WTC11 (cell line): ENCODE measurements at regions not wholly inside any gene's neighbourhood (a gene's known extent, or its start where the extent isn't known, plus 50 kb on each side); places are given as distances from the start of the nearest gene placed in this dataset.

Experiments used
- ATAC-seq: fragments of 200-7000 bp; cut with Tn5 transposase; 2 replicates; pipeline ENCODE4 v1.10.0; 2021; ENCODE audit warnings: mild to moderate bottlenecking, moderate library complexity
- CTCF ChIA-PET: fragments of 300-600 bp; sonication (Branson Sonifier 250); formaldehyde crosslinking; loops from one replicate; lab custom pipeline; 2021; ENCODE audit warnings: antibody characterized with exemption; lab: Charles Lee
- POLR2A ChIA-PET: fragments of 350-600 bp; sonication (Branson Sonifier 250); formaldehyde crosslinking; loops from one replicate; lab custom pipeline; 2021; ENCODE audit warnings: antibody characterized with exemption; lab: Charles Lee
- DNase-seq: peaks from one replicate; pipeline ENCODE4 v3.0.0; 2021; ENCODE audit warnings: low spot score
- H3K27ac Mint-ChIP-seq: 2 replicates; pipeline ENCODE4 v1.8.0; 2021; ENCODE audit warnings: mixed read lengths
- H3K27me3 Mint-ChIP-seq: 2 replicates; pipeline ENCODE4 v1.8.0; 2021; ENCODE audit warnings: low read depth, mild to moderate bottlenecking, moderate library complexity, mixed read lengths
- H3K36me3 Mint-ChIP-seq: 2 replicates; pipeline ENCODE4 v1.8.0; 2021; ENCODE audit warnings: mixed read lengths
- H3K4me1 Mint-ChIP-seq: 2 replicates; pipeline ENCODE4 v1.8.0; 2022; ENCODE audit warnings: mixed read lengths
- H3K4me3 Mint-ChIP-seq: 2 replicates; pipeline ENCODE4 v1.8.0; 2021; ENCODE audit warnings: mild to moderate bottlenecking, moderate library complexity, mixed read lengths
- H3K9me3 Mint-ChIP-seq: 2 replicates; pipeline ENCODE4 v1.8.0; 2021; ENCODE audit warnings: mixed read lengths
- ATF1 ChIP-seq: sonication (generic); formaldehyde crosslinking; IDR thresholded peaks from 2 replicates; pipeline ENCODE4 v1.8.1; 2023; ENCODE audit warnings: mild to moderate bottlenecking, moderate library complexity, missing genetic modification reagents
- FOXK1 ChIP-seq: sonication (generic); formaldehyde crosslinking; IDR thresholded peaks from 2 replicates; pipeline ENCODE4 v1.8.0; 2022; ENCODE audit warnings: mild to moderate bottlenecking, moderate library complexity, missing genetic modification reagents
- JAZF1 ChIP-seq: fragments of 250-450 bp; sonication (Bioruptor Pico); IDR thresholded peaks from 2 replicates; pipeline ENCODE4 v1.9.0; 2021; ENCODE audit warnings: moderate library complexity, mild to moderate bottlenecking, inconsistent platforms
- NFE2L1 ChIP-seq: sonication (generic); formaldehyde crosslinking; IDR thresholded peaks from 2 replicates; pipeline ENCODE4 v1.8.1; 2023; ENCODE audit warnings: missing genetic modification reagents
- RORB ChIP-seq: fragments of 250-450 bp; sonication (Bioruptor Pico); IDR thresholded peaks from 2 replicates; pipeline ENCODE4 v1.9.0; 2021; ENCODE audit warnings: mild to moderate bottlenecking
- SMAD4 ChIP-seq: sonication (generic); formaldehyde crosslinking; IDR thresholded peaks from 2 replicates; pipeline ENCODE4 v1.8.0; 2022; ENCODE audit warnings: mild to moderate bottlenecking, missing genetic modification reagents
- ZNF121 ChIP-seq: sonication (generic); formaldehyde crosslinking; IDR thresholded peaks from 2 replicates; pipeline ENCODE4 v1.8.0; 2023; ENCODE audit warnings: missing genetic modification reagents
- ZNF138 ChIP-seq: sonication (generic); formaldehyde crosslinking; conservative IDR thresholded peaks from 2 replicates; pipeline ENCODE4 v1.8.1; 2022; ENCODE audit warnings: mild to moderate bottlenecking, moderate library complexity, missing genetic modification reagents
- ZNF423 ChIP-seq: fragments of 250-450 bp; sonication (Bioruptor Pico); IDR thresholded peaks from 2 replicates; pipeline ENCODE4 v2.1.2; 2022; ENCODE audit warnings: mild to moderate bottlenecking, moderate library complexity
- TF ChIP-seq, protein P1 (sequence below): sonication (generic); formaldehyde crosslinking; IDR thresholded peaks from 2 replicates; pipeline ENCODE4 v1.8.0; 2022; ENCODE audit warnings: mild to moderate bottlenecking, missing genetic modification reagents
- TF ChIP-seq, protein P2 (sequence below): fragments of 250-450 bp; sonication (Bioruptor Pico); IDR thresholded peaks from 2 replicates; pipeline ENCODE4 v1.9.0; 2021; ENCODE audit warnings: moderate library complexity, mild to moderate bottlenecking, inconsistent platforms, borderline replicate concordance
- TF ChIP-seq, protein P3 (sequence below): sonication (generic); formaldehyde crosslinking; IDR thresholded peaks from 2 replicates; pipeline ENCODE4 v1.8.0; 2022; ENCODE audit warnings: mild to moderate bottlenecking, missing genetic modification reagents
- TF ChIP-seq, protein P4 (sequence below): sonication (generic); formaldehyde crosslinking; IDR thresholded peaks from 2 replicates; pipeline ENCODE4 v1.8.1; 2023; ENCODE audit warnings: mild to moderate bottlenecking, missing genetic modification reagents
- TF ChIP-seq, protein P5 (sequence below): fragments of 200-600 bp; IDR thresholded peaks from 2 replicates; pipeline ENCODE4 v1.8.0; 2022; ENCODE audit warnings: antibody characterized with exemption
- TF ChIP-seq, protein P6 (sequence below): sonication (generic); formaldehyde crosslinking; IDR thresholded peaks from 2 replicates; pipeline ENCODE4 v1.8.0; 2022; ENCODE audit warnings: mild to moderate bottlenecking, missing genetic modification reagents
- TF ChIP-seq, protein P7 (sequence below): fragments of 250-450 bp; sonication (Bioruptor Pico); IDR thresholded peaks from 2 replicates; pipeline ENCODE4 v1.8.0; 2021; ENCODE audit warnings: mild to moderate bottlenecking
- TF ChIP-seq, protein P8 (sequence below): sonication (generic); formaldehyde crosslinking; IDR thresholded peaks from 2 replicates; pipeline ENCODE4 v1.8.1; 2022; ENCODE audit warnings: low read depth, mild to moderate bottlenecking, moderate library complexity, missing genetic modification reagents, borderline replicate concordance
- TF ChIP-seq, protein P9 (sequence below): sonication (generic); formaldehyde crosslinking; IDR thresholded peaks from 2 replicates; pipeline ENCODE4 v1.8.1; 2023; ENCODE audit warnings: mild to moderate bottlenecking, missing genetic modification reagents

DNA sequence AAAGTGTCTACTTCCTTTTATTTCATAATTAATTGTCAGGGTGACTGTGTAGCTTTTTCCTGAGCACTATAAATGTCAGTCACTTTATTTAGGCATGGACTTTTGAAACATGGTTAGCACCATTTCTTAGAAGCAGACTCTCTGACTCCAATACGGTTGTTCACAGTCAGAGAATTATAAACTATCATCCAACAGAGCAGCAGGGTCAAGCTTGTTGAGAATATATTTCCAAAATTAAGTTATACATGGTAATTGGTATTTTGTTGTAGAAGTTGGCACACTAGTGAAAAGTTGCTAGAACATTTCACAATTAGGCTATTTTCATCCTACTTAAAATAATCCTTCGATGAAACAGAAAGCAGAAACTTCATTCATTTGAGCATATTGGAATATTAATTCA lies 1155.5 kb upstream of the IGFBP7 start:
- Mint-ChIP-seq H3K4me3 (no peak overlapping the region), H3K9me3 (peaks cover 38% of the 10 kb centered on the region), H3K4me1 (no peaks in the 10 kb centered on the region), H3K36me3 (peaks cover 15% of the 10 kb centered on the region), H3K27me3 (no peaks in the 10 kb centered on the region; the same call in 1 of the 2 replicates), H3K27ac (no peak overlapping the region)
- ChIA-PET CTCF (no interaction called here), POLR2A (no interaction called here)
- TF ChIP-seq ZNF138 (CRISPR knock-in tag): no peak
- TF ChIP-seq, protein P1, sequence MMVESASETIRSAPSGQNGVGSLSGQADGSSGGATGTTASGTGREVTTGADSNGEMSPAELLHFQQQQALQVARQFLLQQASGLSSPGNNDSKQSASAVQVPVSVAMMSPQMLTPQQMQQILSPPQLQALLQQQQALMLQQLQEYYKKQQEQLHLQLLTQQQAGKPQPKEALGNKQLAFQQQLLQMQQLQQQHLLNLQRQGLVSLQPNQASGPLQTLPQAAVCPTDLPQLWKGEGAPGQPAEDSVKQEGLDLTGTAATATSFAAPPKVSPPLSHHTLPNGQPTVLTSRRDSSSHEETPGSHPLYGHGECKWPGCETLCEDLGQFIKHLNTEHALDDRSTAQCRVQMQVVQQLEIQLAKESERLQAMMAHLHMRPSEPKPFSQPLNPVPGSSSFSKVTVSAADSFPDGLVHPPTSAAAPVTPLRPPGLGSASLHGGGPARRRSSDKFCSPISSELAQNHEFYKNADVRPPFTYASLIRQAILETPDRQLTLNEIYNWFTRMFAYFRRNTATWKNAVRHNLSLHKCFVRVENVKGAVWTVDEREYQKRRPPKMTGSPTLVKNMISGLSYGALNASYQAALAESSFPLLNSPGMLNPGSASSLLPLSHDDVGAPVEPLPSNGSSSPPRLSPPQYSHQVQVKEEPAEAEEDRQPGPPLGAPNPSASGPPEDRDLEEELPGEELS (CRISPR knock-in tag): no peak
- no peak for TF ChIP-seq ATF1 (CRISPR knock-in tag)
- TF ChIP-seq ZNF121: no peak
- TF ChIP-seq, protein P2, sequence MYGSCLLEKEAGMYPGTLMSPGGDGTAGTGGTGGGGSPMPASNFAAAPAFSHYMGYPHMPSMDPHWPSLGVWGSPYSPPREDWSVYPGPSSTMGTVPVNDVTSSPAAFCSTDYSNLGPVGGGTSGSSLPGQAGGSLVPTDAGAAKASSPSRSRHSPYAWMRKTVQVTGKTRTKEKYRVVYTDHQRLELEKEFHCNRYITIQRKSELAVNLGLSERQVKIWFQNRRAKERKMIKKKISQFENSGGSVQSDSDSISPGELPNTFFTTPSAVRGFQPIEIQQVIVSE (CRISPR knock-in tag): no peak
- TF ChIP-seq, protein P3, sequence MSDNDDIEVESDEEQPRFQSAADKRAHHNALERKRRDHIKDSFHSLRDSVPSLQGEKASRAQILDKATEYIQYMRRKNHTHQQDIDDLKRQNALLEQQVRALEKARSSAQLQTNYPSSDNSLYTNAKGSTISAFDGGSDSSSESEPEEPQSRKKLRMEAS (CRISPR knock-in tag): no peak
- TF ChIP-seq, protein P4, sequence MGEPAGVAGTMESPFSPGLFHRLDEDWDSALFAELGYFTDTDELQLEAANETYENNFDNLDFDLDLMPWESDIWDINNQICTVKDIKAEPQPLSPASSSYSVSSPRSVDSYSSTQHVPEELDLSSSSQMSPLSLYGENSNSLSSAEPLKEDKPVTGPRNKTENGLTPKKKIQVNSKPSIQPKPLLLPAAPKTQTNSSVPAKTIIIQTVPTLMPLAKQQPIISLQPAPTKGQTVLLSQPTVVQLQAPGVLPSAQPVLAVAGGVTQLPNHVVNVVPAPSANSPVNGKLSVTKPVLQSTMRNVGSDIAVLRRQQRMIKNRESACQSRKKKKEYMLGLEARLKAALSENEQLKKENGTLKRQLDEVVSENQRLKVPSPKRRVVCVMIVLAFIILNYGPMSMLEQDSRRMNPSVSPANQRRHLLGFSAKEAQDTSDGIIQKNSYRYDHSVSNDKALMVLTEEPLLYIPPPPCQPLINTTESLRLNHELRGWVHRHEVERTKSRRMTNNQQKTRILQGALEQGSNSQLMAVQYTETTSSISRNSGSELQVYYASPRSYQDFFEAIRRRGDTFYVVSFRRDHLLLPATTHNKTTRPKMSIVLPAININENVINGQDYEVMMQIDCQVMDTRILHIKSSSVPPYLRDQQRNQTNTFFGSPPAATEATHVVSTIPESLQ (CRISPR knock-in tag): no peak
- TF ChIP-seq ZNF423 (CRISPR knock-in tag): no peak
- TF ChIP-seq JAZF1 (CRISPR knock-in tag): no peak
- TF ChIP-seq, protein P5, sequence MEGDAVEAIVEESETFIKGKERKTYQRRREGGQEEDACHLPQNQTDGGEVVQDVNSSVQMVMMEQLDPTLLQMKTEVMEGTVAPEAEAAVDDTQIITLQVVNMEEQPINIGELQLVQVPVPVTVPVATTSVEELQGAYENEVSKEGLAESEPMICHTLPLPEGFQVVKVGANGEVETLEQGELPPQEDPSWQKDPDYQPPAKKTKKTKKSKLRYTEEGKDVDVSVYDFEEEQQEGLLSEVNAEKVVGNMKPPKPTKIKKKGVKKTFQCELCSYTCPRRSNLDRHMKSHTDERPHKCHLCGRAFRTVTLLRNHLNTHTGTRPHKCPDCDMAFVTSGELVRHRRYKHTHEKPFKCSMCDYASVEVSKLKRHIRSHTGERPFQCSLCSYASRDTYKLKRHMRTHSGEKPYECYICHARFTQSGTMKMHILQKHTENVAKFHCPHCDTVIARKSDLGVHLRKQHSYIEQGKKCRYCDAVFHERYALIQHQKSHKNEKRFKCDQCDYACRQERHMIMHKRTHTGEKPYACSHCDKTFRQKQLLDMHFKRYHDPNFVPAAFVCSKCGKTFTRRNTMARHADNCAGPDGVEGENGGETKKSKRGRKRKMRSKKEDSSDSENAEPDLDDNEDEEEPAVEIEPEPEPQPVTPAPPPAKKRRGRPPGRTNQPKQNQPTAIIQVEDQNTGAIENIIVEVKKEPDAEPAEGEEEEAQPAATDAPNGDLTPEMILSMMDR: no peak
- TF ChIP-seq, protein P6, sequence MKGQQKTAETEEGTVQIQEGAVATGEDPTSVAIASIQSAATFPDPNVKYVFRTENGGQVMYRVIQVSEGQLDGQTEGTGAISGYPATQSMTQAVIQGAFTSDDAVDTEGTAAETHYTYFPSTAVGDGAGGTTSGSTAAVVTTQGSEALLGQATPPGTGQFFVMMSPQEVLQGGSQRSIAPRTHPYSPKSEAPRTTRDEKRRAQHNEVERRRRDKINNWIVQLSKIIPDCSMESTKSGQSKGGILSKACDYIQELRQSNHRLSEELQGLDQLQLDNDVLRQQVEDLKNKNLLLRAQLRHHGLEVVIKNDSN (CRISPR knock-in tag): no peak
- TF ChIP-seq, protein P7, sequence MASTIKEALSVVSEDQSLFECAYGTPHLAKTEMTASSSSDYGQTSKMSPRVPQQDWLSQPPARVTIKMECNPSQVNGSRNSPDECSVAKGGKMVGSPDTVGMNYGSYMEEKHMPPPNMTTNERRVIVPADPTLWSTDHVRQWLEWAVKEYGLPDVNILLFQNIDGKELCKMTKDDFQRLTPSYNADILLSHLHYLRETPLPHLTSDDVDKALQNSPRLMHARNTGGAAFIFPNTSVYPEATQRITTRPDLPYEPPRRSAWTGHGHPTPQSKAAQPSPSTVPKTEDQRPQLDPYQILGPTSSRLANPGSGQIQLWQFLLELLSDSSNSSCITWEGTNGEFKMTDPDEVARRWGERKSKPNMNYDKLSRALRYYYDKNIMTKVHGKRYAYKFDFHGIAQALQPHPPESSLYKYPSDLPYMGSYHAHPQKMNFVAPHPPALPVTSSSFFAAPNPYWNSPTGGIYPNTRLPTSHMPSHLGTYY (CRISPR knock-in tag): no peak
- TF ChIP-seq, protein P8, sequence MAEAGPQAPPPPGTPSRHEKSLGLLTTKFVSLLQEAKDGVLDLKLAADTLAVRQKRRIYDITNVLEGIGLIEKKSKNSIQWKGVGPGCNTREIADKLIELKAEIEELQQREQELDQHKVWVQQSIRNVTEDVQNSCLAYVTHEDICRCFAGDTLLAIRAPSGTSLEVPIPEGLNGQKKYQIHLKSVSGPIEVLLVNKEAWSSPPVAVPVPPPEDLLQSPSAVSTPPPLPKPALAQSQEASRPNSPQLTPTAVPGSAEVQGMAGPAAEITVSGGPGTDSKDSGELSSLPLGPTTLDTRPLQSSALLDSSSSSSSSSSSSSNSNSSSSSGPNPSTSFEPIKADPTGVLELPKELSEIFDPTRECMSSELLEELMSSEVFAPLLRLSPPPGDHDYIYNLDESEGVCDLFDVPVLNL (CRISPR knock-in tag): no peak
- TF ChIP-seq, protein P9, sequence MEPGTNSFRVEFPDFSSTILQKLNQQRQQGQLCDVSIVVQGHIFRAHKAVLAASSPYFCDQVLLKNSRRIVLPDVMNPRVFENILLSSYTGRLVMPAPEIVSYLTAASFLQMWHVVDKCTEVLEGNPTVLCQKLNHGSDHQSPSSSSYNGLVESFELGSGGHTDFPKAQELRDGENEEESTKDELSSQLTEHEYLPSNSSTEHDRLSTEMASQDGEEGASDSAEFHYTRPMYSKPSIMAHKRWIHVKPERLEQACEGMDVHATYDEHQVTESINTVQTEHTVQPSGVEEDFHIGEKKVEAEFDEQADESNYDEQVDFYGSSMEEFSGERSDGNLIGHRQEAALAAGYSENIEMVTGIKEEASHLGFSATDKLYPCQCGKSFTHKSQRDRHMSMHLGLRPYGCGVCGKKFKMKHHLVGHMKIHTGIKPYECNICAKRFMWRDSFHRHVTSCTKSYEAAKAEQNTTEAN: no peak
- no peak for TF ChIP-seq NFE2L1 (CRISPR knock-in tag)
- no peak for TF ChIP-seq SMAD4
- TF ChIP-seq RORB: no peak
- no peak for TF ChIP-seq FOXK1 (CRISPR knock-in tag)
- ATAC-seq (no peak), DNase-seq (no peak)
